ENCODE measurements at regions not wholly inside any gene's neighbourhood (a gene's known extent, or its start where the extent isn't known, plus 50 kb on each side); places are given as distances from the start of the nearest gene placed in this dataset.
"Not testable (repeated sequence)": the region's sequence is repeated elsewhere in the genome, so short reads cannot be mapped to it uniquely, and the experiment has no call there.

GRCh38 chr6:21710908-21711627, 117.5 kb downstream of the SOX4 start:
- DNase-seq, result peak; percentile 97

GRCh38 chr6:21712213-21712612, 118.7 kb downstream of the SOX4 start:
- no peak for DNase-seq

DNA sequence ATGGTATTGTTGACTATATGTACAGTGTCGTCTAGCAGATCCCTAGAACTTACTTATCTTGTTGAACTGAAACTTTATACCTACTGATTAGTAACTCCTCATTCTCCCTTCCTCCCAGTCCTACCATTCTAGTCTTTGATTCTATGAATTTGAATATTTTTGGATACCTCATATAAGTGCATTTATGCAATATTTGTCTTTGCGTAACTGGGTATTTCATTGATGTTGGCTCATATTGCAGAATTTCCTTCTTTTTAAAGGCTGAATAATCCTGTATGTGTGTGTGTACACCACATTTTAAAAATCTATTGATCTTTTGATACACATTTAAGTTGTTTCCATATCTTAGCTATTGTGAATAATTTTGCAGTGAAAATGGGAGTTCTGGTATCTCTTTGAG, 119.9 kb downstream of the SOX4 start:
- DNase-seq, result no peak

DNA sequence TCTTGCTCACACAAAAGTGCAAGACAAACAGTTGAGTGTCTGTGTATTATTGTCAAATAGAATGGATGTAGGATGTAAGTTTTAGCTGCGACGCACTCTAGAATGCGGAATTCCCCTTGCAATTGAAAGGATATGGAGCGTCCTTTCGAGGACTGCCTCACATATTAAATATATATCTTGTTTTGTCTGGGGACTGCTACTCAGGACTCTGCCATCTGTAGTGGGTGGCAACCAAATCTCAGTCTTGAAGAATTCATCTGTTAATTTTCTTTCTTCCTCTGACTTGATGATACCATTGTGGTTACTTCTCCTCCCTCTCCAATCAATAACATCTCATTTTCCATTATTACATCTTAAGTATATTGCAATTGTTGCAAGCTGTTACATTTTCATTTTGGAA, 121.6 kb downstream of the SOX4 start:
- no peak for DNase-seq

GRCh38 chr6:21722510-21722909, 129.0 kb downstream of the SOX4 start:
- no peak for DNase-seq

DNA sequence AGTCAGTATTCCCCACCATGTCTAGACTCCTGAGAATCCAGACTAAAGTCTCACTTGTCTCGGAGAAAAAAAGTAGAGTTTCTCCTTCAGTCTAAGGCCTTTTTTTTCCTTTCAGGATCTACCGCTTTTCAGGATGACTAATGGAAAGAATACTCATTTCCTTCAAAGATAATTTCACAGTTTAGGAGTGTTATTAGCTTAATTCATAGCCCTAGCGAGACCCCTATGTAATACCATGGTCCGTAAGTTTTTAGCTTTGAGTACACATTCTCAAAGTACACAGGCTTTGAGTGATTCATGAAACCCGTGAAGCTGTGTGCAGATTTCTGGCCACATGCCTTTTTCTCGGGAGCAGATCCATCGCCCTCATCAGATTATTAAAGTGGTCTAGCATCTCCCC, 133.1 kb downstream of the SOX4 start:
- DNase-seq, result no peak

GRCh38 chr6:21728141-21728540, 134.6 kb downstream of the SOX4 start:
- no peak for DNase-seq

- DNase-seq, result no peak
Measured at GRCh38 chr6:21729431-21729830, 135.9 kb downstream of the SOX4 start.

DNA sequence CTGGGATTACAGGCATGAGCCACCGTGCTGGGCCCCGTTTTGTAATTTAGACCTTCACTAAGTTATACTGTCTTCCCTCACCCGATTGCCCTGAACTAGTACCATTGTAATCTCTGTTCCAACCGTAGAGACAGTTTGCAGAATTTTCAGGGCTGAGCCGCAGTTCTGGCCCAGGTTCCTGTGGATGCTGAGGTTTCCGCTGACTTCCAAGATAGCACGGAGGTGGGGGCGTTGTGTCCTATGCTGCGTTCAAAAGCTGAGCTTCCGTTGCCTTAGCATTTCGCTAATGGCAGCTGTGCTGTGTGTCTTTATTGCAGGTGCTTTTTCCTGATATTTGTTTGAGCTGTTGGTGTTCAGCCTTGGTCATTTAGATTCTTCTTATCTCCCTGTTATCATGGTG, 137.0 kb downstream of the SOX4 start:
- DNase-seq, result no peak

- no peak for DNase-seq
Measured at GRCh38 chr6:21731411-21732031, 138.0 kb downstream of the SOX4 start.

GRCh38 chr6:21732032-21732730, 138.6 kb downstream of the SOX4 start:
- not testable (repeated sequence) for DNase-seq

- no peak for DNase-seq
Measured at GRCh38 chr6:21732731-21733130, 139.2 kb downstream of the SOX4 start.

GRCh38 chr6:21733311-21733710, 139.8 kb downstream of the SOX4 start:
- DNase-seq, result peak; percentile 27

DNA sequence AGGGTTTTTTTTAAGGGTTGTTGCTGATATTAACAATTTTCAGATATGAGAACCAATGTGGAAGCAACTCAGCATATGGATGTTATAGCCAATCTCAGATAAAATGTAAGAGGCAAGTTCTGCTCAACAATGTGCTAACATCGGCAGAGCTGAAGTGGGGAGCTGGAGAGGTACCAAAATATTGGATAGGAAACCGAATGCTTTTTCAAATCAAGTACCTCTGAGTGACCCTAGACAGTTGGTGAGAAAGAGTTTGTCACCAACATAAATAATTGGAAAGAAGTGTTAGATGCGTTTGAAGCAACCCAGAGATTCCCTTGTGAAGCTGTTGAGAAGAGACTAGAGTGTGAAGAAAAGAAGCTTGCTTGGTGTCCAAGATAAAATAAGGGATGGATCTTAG, 140.7 kb downstream of the SOX4 start:
- DNase-seq, result no peak

GRCh38 chr6:21738180-21739094, 144.9 kb downstream of the SOX4 start:
- peak; percentile 84 for DNase-seq

DNA sequence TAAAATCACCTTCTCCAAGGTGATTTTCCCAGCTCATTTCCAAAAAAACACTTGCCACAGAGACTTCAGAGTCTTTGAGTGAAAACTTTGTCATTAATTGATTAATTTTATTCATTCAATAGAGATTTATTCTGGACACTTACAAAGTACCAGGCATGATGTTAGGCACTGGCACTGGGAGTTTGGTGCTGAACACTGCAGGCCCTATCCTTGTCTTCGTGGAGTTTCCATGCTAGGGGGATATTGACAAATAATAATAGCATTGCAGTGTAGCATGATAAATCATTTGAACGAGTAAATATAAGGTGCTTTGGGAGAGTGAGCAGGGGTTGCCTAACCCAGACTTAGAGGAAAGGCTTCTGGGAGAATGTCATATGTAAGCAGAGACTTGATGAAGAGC, 145.7 kb downstream of the SOX4 start:
- no peak for DNase-seq

- peak; percentile 86 for DNase-seq
Measured at GRCh38 chr6:21739838-21740237, 146.3 kb downstream of the SOX4 start.

- DNase-seq, result no peak
Measured at GRCh38 chr6:21740376-21741124, 147.0 kb downstream of the SOX4 start.

GRCh38 chr6:21741221-21742109, 147.9 kb downstream of the SOX4 start:
- DNase-seq, result no peak

- no peak for DNase-seq
Measured at GRCh38 chr6:21742238-21742660, 148.7 kb downstream of the SOX4 start.

DNA sequence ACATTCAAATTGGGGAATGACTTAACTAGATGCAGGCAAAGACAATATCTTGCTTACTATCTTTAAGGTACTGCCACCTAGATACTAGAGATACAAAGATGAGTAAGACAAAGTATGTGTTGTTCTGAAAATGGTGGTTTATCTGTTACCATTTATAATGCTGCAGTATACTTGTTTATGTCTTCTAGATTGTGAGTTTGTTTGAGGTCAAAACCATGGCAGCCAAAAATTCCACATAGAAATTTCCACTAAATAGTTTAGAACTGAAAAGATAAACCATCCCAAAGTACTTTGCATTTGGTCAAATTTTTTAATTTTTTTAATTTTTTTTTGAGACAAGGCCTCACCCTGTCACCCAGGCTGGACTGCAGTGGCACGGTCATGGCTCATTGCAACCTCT, 150.8 kb downstream of the SOX4 start:
- no peak for DNase-seq

All from islet precursor cell (in vitro differentiated cells).